ENCODE measurements at regions not wholly inside any gene's neighbourhood (a gene's known extent, or its start where the extent isn't known, plus 50 kb on each side); places are given as distances from the start of the nearest gene placed in this dataset.

DNA sequence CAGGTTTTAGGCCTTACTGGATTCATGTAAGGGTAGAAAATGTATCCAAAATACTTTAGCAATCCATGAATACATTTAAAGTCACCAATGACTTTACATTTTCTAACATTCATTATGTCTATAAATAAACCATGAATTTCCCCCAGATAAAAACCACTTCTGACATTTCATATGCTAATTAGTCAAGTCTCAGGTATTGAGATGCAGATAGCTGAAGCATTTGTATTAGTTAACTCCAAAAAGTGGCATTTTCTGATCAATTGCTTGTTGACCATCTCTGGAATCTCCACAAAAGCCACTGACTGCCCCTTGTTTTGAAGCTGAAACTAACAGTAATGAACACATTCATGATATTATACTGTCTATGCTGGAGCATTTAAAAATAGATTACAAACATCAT, 68.4 kb upstream of the RAP2B start:
- no peak for TF ChIP-seq POLR2A (IDR thresholded peaks at IDR 0.05)
- TF ChIP-seq, protein P1, sequence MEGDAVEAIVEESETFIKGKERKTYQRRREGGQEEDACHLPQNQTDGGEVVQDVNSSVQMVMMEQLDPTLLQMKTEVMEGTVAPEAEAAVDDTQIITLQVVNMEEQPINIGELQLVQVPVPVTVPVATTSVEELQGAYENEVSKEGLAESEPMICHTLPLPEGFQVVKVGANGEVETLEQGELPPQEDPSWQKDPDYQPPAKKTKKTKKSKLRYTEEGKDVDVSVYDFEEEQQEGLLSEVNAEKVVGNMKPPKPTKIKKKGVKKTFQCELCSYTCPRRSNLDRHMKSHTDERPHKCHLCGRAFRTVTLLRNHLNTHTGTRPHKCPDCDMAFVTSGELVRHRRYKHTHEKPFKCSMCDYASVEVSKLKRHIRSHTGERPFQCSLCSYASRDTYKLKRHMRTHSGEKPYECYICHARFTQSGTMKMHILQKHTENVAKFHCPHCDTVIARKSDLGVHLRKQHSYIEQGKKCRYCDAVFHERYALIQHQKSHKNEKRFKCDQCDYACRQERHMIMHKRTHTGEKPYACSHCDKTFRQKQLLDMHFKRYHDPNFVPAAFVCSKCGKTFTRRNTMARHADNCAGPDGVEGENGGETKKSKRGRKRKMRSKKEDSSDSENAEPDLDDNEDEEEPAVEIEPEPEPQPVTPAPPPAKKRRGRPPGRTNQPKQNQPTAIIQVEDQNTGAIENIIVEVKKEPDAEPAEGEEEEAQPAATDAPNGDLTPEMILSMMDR (IDR thresholded peaks at IDR 0.05): no peak
